CD4-positive, alpha-beta T cell treated with Interleukin-10 for 1 hour (primary cell): ENCODE measurements at regions not wholly inside any gene's neighbourhood (a gene's known extent, or its start where the extent isn't known, plus 50 kb on each side); places are given as distances from the start of the nearest gene placed in this dataset.

Source experiments
- DNase-seq: peaks from one replicate; pipeline ENCODE4 v3.0.0-alpha.2; 2020

DNA sequence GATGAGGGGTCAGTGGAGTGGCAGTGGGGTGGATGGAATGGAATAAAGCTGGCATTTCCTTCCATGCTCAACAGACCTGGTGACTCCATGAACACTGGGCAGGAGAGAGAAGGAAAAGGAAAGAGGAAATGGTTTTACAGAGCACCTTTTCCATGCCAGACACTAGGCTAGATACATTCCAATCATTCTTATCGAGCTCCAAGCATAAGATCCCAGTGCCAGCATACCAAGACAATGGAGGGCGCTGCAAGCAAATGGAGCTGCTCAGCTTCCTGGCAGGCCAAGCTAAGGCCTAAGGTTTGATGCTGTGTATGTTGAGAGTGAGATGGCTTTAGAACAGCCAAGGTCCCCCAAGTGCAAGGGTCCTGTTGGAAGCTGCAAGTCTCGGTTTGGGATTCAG, 113.2 kb downstream of the HSPH1 start:
- DNase-seq = no peak

DNA sequence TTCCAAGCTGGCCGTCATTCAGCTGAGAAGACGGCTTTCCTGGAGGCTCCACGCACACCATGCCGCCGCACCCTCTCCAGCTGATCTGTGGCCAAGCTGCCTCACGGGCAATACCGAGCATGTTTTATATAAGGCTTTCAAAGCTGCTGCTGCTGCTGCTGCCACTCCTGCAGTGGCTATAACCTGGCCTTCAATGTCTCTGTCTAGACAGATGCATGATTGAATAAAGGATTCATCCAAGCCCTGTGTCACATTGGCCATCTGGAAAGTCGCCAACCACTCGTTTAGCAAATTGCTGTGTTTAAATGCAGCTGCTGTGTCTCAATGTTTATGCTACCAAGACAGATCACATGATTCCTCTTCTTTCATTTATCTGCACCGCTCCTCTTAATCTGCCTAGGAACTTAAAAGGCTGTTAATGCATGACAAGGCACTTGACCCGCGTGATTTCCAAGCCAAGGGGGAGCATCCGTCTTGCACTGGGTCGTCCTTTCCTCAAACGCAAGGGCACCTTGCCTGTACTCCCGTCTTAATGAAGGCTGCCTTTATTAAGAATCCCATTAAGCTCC, 114.3 kb downstream of the TEX26 start:
- DNase-seq = no peak

GRCh38 chr13:31045286-31046081, 113.0 kb downstream of the TEX26 start:
- peak; percentile 59 for DNase-seq

DNA sequence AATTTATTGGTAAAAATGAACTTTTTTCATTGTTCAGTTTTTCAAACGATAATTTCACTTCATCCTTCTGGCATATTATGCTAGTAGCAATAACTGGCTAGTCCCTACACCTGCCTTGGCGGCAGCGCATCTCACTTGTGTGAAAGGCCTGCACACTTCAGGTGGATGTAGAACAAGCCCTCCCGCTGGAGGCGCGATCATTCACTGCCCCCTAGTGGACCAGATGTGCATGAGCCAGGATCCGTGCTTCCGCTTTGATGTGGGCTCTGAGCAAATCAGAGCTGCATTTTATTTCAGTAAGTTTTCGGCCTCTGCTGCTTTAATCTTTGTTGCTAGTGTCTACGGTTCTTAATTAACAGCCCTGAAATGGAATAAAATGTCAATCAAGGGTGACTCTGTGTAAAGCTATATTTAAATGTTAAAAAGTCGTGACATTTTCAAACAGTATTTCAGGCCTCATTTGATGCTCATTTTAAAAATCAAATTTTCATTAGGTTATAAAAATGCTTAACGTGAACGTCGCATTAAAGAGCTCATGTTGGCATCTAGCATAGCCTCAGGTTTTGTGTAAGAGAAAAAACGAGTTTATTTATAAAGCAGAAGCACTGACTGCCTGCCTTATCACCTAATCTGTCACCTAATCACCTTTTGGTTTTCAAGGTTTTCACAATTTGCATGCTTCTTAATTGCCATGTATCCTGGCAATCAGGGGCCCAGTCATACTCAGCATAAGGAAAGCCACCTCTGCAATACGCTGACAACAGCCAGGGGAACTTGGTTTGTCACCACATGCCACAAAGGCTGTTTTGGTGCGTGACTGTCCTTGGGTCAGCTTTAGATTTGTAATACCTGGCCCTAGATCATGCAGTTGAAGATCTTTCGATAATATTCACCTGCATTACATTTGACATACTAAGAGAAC, 112.2 kb downstream of the TEX26 start:
- peak; percentile 85 for DNase-seq

DNA sequence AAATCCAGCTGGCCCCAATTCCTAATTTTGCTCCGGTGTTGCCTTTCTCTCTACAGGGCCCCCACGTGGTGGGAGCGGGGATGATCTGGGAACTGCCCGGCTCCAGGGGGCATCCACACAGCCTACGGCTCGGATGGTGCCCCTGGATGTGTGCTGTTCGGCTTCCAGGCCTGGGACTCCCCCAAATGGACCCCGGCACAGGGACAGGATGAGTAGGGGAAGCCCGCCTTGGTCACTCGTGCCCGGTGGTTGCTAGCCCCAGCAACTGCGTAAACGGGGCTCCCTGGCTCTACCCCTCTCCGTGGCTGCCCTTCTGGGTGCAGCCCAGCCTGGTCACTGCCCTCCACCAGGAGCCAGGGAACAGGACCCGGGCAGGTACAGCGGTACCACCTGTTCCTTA, 111.5 kb downstream of the TEX26 start:
- no peak for DNase-seq

DNA sequence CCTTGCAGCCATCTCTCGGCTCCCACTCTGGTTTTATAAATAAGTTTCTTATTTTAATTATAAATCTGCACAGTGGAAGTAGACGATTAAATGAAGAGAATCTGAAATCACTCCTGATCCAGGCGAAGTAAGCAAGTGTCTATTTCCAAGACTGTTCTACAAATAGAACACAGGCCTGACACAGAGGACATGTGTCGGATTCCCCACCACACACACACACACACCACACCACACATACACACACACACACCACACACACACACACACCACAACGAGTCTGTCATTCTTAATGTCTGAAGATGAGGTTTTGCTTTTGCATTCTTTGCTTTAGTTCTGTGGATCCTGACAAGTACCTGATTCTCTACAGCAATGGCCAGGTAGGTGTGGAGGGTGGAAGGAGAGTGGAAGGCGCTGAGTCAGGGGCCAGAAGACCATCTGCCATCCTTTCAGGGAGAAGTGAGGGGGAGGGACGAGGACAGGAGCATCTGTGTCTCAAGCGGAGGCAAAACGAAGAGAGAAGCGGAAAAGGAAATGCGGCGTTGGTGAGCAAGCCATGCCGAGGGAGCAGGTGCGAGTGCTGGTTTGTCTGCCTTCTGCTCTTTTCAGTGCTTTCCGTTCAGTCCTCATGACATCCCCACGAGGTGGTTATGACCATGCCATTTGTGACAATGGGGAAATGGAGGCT, 110.2 kb downstream of the TEX26 start:
- no peak for DNase-seq

DNA sequence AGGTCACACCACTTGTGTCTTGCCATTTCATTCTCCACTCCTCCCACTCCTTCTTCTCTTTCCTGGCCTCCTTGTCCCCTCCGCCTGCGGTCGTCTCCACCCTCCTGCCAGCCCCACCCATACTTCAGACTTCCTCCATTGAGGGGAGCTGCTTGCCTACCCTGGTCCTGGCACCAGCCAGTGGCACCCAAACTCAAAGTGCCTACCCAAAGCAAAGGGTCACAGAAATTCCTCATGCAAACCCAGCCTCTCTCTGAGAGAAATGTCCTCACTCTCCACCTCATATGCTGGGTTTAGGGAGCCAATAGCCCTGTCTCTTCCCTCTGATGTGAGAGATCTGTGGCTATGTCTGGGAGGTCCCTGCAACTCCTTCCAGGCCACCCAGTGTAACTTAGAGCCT, 109.6 kb downstream of the TEX26 start:
- DNase-seq = no peak

- peak; percentile 31 for DNase-seq
Observed at GRCh38 chr13:31038834-31039552, 106.5 kb downstream of the TEX26 start.

DNA sequence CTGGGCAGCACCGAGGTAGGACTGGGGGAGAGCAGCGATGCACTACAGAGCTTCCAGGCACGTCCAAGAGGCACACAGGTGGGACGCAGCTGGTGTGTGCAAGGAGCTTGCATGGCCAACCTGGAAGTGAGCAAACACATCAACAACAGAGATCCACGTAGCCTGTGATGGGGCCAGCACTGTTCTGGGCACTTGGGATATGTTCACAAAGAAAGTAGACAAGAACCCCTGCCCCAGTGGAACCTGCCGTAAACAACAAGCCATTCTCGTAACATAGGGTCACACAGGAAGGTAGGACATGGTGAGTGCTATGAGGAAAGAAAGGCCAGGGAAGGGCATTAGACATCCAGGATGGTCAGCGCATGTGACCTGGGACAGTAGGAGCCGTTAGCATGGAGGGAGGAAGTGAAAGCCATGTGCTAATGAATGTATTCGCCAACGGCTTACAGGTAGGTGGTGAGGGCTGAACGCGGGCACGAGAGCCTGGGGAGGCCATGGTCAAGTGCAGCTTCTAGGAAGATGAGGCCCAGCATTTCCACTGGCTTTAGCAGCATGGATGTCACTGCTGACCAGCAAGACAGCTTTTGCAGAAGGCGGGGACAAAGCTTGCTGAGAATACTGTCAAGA, 105.5 kb downstream of the TEX26 start:
- no peak for DNase-seq

- DNase-seq = no peak
Observed at GRCh38 chr13:31036731-31037695, 104.6 kb downstream of the TEX26 start.

DNA sequence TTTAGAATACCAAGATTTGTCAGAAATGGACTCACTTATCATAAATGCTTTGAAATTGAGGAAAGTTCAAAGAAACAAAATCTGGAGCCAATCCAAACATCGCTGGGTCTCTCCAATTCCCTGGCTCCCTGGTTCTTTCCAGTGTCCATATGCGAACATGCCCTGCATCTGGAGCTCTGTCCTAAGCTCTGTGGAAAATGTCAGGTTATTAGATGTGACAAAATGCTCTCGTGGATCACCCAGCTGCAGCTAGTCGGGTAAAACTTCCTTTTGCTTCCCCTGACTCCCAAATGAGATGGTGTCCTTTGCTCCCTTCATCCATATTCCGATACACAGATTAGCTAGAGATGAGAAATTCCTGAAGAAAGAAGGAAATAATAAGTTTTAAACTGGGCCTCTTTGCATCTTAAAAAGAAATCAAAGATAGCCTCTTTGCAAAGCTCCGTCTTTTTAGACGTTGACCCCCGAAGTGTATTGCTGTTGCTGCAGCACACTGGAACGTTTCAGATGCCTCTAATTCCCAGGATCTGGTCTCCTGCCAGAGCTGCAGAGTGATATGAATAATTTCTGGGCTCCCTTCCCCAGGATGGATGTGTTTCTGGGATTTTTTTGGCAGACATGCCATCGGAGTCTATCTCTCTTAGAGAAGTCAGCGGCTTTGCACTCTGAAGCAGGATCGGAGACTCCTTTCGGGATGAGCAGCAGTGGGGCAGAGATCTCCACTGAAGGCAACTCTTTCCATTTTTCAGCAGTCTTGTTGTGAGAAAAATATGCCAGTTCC, 102.9 kb downstream of the TEX26 start:
- no peak for DNase-seq

DNA sequence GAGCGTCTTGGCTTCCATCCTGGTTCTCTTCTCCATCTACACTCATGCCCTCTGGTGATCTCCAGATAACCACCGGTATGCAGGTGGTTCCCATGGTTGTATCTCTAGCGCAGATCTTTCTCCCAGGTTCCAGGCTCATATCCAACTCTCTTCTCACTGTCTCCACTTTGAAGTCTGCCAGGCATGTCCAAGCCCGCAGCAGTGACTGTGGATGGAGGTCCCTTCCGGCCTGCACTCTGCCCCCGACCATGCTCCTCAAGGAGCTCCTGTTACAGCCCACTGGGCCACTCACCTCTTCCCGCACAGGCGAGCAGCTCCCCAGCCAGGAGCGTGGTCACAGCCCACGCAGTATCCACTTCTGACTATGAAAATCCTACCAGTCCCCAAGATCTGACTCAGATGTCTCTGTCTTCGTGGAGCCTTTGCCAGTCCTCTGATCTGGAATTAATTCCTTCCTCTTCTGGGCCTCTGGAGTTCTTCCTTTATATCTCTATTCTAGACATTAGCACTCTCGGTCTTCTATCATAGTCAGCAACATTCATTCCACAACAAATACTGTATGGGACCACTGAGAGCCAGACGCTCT, 100.2 kb downstream of the TEX26 start:
- DNase-seq = no peak

DNA sequence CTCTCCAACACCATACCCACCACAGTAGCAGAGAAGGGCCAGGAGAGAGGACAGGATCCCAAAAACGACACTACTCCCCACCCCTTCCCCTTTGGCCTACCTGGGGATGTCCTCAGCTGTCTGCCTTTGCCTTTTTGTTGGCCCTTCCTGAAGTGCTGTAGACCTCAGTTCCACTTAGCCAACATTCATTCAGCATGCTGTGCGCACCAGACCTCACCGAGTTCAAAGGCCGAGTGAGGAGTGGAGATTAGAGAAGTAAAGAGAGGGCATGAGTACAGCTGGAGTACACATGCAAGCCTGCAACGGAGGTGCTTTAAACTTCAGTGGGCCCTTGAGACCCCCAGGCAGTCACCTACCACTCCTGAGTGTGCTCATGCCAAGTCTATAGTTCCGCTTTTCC, 99.0 kb downstream of the TEX26 start:
- DNase-seq = no peak

- DNase-seq = no peak
Observed at GRCh38 chr13:31029102-31029501, 96.6 kb downstream of the TEX26 start.

GRCh38 chr13:31027136-31027535, 94.7 kb downstream of the TEX26 start:
- DNase-seq = no peak
